ENCODE measurements at regions not wholly inside any gene's neighbourhood (a gene's known extent, or its start where the extent isn't known, plus 50 kb on each side); places are given as distances from the start of the nearest gene placed in this dataset.
"Not testable (repeated sequence)": the region's sequence is repeated elsewhere in the genome, so short reads cannot be mapped to it uniquely, and the experiment has no call there.

GRCh38 chrX:31014474-31014873, 57.4 kb downstream of the FTHL17 start:
- not testable (repeated sequence) for H3K4me3 ChIP-seq (ENCODE audit: low read depth, low read length)

- H3K4me3 ChIP-seq (ENCODE audit: low read depth, low read length), result no peak overlapping the region
- no peak for TF ChIP-seq CTCF (IDR thresholded peaks at IDR 0.05; ENCODE audit: borderline replicate concordance, insufficient read depth, low read depth, low read length)
These were observed 59.3 kb downstream of the FTHL17 start for GRCh38 chrX:31012509-31013025.

GRCh38 chrX:31007321-31007720, 64.5 kb downstream of the FTHL17 start:
- TF ChIP-seq CTCF (IDR thresholded peaks at IDR 0.05; ENCODE audit: borderline replicate concordance, insufficient read depth, low read depth, low read length), result no peak
- H3K4me3 ChIP-seq (ENCODE audit: low read depth, low read length), result no peak overlapping the region

- H3K4me3 ChIP-seq (ENCODE audit: low read depth, low read length), result no peak overlapping the region
- no peak for TF ChIP-seq CTCF (IDR thresholded peaks at IDR 0.05; ENCODE audit: borderline replicate concordance, insufficient read depth, low read depth, low read length)
These were observed 65.8 kb downstream of the FTHL17 start for GRCh38 chrX:31006027-31006426.

GRCh38 chrX:30997411-30997810, 74.4 kb downstream of the FTHL17 start:
- no peak overlapping the region for H3K4me3 ChIP-seq (ENCODE audit: low read depth, low read length)
- TF ChIP-seq CTCF (IDR thresholded peaks at IDR 0.05; ENCODE audit: borderline replicate concordance, insufficient read depth, low read depth, low read length), result no peak

- TF ChIP-seq CTCF (IDR thresholded peaks at IDR 0.05; ENCODE audit: borderline replicate concordance, insufficient read depth, low read depth, low read length), result no peak
- no peak overlapping the region for H3K4me3 ChIP-seq (ENCODE audit: low read depth, low read length)
These were observed 76.1 kb downstream of the FTHL17 start for GRCh38 chrX:30995705-30996104.

- TF ChIP-seq CTCF (IDR thresholded peaks at IDR 0.05; ENCODE audit: borderline replicate concordance, insufficient read depth, low read depth, low read length), result no peak
- no peak overlapping the region for H3K4me3 ChIP-seq (ENCODE audit: low read depth, low read length)
These were observed 76.7 kb downstream of the FTHL17 start for GRCh38 chrX:30995060-30995700.

GRCh38 chrX:30994018-30994417, 77.8 kb downstream of the FTHL17 start:
- H3K4me3 ChIP-seq (ENCODE audit: low read depth, low read length), result not testable (repeated sequence)

Measured in GM12875 (cell line).